HG03025 (cell line): ENCODE measurements at regions not wholly inside any gene's neighbourhood (a gene's known extent, or its start where the extent isn't known, plus 50 kb on each side); places are given as distances from the start of the nearest gene placed in this dataset.

ENCODE experiments used
- ATAC-seq: cut with Tn5 transposase; IDR thresholded peaks from one replicate; pipeline ENCODE4 v1.9.1; 2021; ENCODE audit warnings: mild to moderate bottlenecking, moderate library complexity; ENCODE audit not compliant: unreplicated experiment, low FRiP score

DNA sequence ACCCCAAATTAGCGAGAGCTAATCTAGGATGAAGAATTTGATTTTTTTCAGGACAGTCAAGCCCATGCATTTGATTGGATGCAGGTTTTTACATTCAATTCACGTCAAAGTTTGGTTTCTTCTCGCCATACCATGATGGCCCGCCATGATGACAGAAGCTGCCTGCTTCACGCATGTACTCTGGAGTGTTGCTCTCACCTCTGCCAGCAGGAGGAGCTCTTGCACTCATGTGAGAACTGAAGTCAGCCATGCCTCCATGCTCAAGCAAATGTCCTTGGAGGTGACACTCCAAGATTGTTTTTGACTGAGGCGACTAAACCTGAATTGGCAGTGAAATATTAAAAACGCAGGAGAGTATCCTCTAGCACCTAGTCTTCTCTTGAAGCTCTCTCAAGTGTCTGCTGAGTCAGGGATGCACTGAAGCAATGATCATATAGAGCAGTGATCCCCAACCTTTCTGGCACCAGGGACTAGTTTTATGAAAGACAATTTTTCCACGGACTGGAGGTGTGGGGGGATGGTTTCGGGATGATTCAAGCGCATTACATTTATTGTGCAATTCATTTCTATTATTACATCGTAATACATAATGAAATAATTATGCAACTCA lies 120.9 kb downstream of the SAMMSON start:
- ATAC-seq, result peak; percentile 99

DNA sequence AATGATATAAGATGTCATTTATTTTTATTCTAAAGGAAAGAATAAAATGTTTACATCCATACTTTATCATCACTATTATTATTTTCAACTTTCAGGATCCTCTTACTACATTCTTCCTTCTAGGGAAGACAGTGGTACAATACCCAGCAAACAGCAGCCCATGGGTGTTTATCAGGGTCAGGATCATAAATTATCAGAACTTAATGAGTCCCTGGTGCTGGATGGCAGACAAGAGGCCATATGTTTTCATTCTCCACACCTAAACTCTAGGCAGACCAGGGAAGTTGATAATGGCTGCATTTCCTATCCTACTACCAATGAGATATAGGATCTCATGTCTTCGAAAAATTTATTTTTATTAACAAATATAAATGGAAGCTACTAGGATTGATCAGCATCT lies 127.7 kb downstream of the SAMMSON start:
- ATAC-seq, result no peak

DNA sequence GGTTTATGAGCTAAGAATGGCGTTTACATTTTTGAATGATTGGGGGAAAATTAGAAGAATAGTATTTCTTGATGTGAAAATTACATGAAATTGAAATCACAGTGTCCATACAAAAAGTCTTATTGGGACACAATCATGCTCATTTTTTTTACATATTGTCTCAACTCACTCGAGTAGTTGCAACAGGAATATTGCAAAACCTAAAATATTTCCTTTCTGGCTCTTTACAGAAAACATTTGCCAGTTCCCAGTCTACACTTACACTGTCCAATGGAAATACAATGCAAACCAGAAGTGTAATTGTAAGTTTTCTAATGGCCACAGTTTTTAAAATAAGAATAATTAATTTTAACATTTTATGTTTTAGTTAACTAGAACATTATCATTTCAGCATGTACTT lies 137.8 kb downstream of the SAMMSON start:
- no peak for ATAC-seq

DNA sequence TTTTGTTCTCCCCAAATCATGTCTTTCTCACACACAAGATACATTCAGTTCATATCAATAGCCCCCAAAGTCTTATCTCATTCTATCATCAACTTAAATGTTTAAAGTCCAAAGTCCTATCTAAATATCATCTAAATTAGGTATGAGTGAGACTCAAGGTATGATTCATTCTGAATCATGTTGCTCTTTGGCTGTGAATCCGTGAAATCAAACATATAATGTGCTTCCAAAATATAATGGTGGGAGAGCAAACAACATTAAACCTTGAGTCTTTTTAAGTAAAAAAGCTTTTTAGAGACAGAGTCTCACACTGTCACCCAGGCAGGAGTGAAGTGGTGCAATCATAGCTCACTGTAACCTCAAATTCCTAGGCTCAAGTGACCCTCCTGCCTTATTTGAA lies 139.1 kb downstream of the SAMMSON start:
- ATAC-seq, result no peak
